Esophagus mucosa (tissue), 1 donor: ENCODE measurements at regions not wholly inside any gene's neighbourhood (a gene's known extent, or its start where the extent isn't known, plus 50 kb on each side); places are given as distances from the start of the nearest gene placed in this dataset.
A peak's percentile ranks its signal among the peaks of the same experiment; 100 is the strongest.

Experiments used
- ATAC-seq: fragments of 200-7000 bp; cut with Tn5 transposase; one replicate; pipeline ENCODE4 v1.9.1; 2020
- donor health status: DM: yes; HTN: yes; CAD: no.

DNA sequence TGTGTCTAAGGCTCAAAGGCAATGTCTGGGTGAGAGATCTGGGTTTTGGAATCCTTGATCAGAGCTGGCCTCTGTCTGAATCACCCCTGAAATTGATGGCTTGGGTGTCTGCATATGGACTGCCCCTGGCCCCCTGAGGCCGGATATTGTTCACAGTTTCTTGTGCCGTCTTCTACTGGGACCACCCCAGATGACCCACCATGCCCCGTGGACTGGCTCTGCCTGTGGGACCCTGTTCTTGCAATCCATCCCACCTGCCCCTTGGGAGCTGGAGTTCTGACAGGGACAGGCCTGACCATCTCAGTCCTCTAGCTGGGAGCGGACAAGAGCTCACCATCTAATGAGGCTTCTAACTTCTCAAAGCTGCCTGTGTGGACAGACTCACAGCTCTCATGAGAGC is 119.9 kb downstream of the FAM43A start:
- no peak for ATAC-seq

GRCh38 chr3:194806991-194807630 is 121.4 kb downstream of the FAM43A start:
- no peak for ATAC-seq

GRCh38 chr3:194808640-194809097 is 123.0 kb downstream of the FAM43A start:
- ATAC-seq, result peak; percentile 91

- no peak for ATAC-seq
Measured at GRCh38 chr3:194809382-194809781, 123.7 kb downstream of the FAM43A start.

GRCh38 chr3:194810076-194810475 is 124.4 kb downstream of the FAM43A start:
- no peak for ATAC-seq

DNA sequence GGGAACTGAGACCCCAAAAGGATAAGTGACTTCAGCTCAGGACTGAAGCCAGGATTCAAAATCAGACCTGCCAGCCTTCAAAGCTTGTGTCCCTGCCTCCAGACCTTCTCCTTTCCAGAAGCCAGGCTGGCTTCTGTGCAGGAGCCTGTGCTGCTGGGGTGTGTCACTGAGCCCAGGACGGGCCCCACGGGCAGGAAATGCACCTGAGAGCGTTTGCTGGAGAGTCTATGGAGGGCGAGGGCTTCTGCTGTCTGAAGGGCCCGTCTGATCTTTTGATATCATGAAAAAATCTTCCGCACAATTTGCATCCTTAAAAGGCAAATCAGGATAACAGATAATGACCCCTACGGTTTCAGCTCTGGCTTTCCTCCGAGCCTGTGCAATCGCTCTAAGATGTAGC is 125.4 kb downstream of the FAM43A start:
- ATAC-seq, result no peak

GRCh38 chr3:194812176-194812575 is 126.5 kb downstream of the FAM43A start:
- no peak for ATAC-seq

DNA sequence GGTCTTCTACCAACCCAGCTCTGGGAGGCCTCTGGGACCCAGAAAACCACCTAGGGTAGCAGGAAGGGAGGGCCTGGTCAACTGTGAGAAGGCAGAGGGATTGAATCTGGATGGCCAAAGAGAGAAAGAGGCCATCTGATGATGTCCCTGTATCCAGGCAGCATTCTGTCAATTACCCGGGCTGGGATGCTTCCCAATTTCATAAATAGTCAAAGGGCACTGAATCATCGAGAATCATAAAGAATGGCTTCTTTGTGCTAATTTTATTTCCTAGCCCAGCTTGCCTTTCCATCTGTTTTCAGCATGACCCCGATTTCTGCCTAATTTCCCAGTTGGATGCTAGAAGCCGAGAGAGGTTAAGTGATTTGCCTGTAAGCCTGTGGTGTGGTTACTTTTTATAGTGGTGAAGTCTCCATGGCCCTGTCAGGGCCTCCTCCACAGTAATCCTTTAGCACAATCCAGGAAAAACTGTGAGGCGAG is 129.2 kb downstream of the FAM43A start:
- ATAC-seq, result no peak

DNA sequence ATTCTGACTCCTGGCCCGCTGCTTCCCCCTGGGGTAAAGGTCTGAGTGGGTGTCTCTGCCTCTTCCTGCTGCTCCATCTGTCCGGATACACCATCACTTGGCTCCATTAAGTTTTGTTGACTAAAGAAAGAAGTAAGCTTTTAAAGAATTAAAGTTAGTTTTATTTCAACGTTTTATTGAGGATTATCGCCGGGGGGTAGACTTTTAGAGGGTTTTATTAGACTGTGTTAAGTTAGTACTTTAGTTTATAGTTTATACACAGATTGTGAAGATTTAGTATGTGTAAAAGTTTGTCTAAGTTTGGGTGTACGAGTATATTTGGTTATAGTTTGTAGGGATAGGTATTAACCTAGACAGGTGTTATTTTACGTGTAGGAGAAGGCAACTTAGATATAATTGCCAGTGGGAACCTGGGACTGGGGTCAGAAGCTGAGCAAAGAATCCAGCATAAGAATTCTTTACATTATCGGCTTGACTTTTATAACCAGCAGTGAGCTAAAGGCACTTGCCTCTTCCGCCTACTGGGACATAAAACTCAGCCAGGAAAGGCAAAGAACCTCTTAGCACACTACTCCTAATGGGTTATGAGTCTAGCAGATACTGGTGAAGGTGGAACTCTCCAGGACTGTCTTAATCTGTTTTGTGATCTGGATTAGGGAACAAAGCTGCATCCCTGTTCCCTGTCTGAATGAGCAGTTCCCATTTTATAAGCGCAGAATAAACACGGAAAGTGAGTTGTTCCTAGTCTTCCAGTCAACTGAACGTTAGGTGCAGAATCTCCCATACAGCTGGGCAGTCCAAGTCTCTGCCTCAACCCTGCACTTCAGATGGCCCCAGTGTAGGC is 131.3 kb downstream of the FAM43A start:
- ATAC-seq, result no peak

DNA sequence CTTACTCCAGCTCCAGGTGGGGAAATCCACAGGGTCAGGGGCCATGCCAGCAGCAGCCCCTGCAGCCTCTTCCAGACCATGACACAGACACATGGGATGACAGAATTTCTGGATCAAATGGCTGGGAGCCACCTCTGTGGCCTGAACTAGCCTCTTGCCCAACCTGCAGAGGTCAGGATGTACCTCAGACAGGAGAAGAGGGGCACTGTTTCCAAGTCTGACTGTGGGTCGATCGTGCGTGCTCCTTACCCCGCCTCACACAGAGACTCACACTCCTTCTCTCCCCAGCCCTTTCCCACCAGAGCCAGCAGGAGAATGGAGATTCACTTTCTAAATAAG is 131.9 kb downstream of the FAM43A start:
- no peak for ATAC-seq

DNA sequence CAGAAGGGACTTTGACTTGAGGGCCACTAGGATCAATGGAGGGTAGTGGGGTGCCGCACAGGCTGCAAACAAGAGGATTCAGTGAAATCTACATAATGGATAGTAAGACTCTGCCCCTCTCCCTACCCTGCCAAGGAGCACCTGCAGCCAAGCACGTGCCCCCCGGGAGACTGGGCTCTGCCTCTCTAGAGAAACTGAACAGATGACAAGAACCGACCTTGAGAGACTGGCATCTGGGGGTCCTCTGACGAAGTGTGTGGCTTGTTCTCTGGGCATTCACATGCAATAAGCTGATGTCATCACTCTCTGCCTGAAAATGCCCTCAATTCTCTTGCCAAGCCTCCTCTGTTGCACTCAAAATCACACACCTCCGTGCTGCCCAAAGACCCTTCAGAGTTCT is 132.3 kb downstream of the FAM43A start:
- ATAC-seq, result no peak

- peak; percentile 65 for ATAC-seq
Measured at GRCh38 chr3:194824100-194824499, 138.4 kb downstream of the FAM43A start.

GRCh38 chr3:194824701-194825111 is 139.0 kb downstream of the FAM43A start:
- peak; percentile 61 for ATAC-seq

DNA sequence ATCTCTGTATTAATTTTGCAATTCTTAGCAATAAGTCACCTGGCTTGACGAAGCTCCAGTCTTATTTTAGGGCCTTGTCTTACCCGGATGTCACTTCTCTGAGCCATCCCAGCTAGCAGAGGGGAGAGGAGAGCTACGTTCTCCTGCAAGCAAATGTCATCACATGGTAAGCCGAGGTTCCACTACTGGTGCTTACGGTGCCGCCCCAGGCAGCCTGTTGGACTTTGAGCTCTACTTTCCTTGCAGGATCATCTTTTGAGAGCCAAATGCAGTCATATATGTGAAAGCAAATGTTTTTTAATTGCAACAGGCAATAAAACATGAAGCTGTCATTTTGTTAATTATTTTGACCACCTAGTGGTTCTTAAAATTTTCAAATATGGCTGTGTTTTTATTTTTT is 140.9 kb downstream of the FAM43A start:
- no peak for ATAC-seq

DNA sequence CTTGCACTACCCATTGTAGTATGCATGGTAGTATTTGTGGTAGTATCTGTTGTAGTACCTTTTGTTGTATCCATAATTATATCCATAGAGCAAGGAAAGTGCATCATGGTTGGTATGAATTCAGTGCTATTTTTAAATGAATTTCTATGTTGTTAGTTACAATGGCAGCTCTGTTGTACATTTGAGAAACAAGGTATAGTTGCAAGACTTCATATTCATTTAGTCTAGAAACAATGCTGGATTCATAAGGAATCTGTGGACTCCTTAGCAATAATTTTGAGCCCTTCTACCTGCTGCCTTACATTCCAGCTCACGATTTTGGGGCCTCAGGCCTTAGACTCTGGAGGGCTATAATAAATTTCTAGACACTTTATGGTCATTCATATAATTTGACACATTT is 141.8 kb downstream of the FAM43A start:
- ATAC-seq, result no peak

GRCh38 chr3:194828116-194828515 is 142.4 kb downstream of the FAM43A start:
- no peak for ATAC-seq

DNA sequence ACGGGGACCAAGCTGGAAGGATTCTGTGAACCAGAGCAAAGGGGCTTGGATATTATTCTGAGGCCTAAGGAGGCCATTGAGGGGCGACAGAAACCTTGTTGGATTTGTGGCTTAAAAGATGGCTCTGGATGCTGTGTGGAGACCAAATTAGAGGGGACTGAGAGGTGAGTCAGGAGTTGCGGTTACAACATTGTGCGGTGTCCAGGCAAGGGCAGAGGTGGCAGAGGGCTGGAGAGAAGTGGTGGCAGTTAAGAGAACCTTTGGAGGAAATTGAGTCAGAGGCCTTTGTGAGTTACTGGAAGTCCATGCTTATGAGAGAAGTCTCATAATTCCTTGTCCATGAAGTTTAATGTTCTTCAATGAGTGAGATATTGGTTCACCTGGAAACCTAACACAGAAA is 143.2 kb downstream of the FAM43A start:
- no peak for ATAC-seq

GRCh38 chr3:194830401-194830800 is 144.7 kb downstream of the FAM43A start:
- ATAC-seq, result no peak

GRCh38 chr3:194830978-194831377 is 145.3 kb downstream of the FAM43A start:
- no peak for ATAC-seq

DNA sequence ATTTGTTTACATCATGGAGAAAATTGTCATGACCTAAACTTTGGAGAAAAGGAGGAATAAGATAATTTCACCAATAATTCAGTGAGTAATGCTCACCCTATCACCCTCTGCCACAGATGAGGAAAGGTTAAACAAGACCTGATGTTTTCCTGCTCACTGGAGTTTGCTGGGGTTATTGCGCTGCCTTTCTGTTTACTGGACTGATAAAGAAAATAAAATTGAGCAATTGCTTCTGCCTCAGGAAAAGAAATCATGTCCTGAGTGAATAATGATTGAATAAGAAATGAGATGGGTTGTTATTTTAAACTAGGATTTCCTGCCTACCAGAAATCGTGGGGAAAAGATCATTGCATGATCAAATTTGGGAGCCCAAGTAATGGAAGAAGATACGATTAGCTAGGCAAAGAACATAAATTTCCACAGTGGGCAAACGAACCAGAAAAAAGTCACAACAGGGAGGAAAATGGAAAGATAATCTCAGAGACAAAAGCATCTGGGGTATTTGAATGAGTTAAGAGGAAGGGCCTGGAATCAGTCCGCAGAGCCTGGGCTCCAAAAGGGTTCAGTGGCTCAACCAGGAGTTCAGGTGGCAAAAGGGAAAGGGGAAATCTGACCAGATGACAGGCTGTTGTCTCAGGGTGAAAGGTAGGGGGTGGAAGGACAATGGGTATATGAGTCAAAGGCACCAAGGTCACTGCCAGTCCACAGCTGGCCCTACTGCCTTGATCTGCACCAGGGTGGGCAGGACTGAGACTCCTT is 146.8 kb downstream of the FAM43A start:
- no peak for ATAC-seq

DNA sequence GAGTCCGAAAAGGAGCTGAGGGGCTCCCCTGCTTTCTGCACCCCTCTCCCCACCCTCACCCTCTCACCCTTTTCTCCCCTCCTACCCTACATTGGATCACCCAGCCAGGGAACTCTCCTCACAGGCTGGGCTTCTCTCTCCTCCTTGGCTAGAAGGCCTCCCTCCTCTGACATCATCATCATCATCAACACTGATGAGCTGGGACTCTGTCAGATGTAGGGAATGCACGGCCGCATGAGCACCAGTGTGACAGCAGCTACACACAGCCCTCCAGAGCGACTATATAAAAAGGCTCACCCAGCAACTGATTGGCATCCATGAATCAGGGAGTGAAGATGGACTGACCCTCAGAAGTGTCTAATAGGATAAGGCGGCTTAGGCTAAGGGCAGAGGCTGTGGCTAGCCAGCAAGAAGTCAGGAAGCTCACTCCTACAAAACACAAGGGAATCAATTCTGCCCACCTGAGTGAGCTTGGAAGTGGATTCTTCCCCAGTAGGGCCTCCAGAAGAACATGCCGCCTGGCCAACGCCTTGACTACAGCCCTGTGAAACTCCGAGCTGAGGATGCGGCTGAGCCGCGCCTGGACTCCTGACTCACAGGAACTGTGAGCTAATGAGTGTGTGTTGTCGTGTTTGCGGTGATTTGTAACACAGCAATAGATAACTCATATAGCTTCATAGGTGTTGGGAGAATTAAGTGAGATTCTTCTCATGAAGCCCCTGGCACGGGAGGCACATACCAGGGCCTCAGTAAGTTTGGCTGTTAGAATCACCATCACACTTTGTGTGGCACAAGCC is 147.6 kb downstream of the FAM43A start:
- ATAC-seq, result peak; percentile 35

- no peak for ATAC-seq
Measured at GRCh38 chr3:194836661-194837060, 151.0 kb downstream of the FAM43A start.
